HL-60 (cell line): ENCODE measurements at regions not wholly inside any gene's neighbourhood (a gene's known extent, or its start where the extent isn't known, plus 50 kb on each side); places are given as distances from the start of the nearest gene placed in this dataset.

ENCODE experiments used
- CTCF ChIP-seq: IDR thresholded peaks from one replicate; pipeline ENCODE4 v1.5.1; 2011; ENCODE audit warnings: low read length, control low read depth, inconsistent platforms; ENCODE audit not compliant: insufficient read depth
- POLR2AphosphoS5 ChIP-seq: IDR thresholded peaks from 2 replicates; pipeline ENCODE4 v1.6.1; 2012; ENCODE audit warnings: low read depth

- TF ChIP-seq CTCF, result no peak
- TF ChIP-seq POLR2AphosphoS5, result no peak
Measured at GRCh38 chr2:167626301-167626700, 621.1 kb downstream of the STK39 start.
